Naive B cell (primary cell): ENCODE measurements at regions not wholly inside any gene's neighbourhood (a gene's known extent, or its start where the extent isn't known, plus 50 kb on each side); places are given as distances from the start of the nearest gene placed in this dataset.

Experiments used
- ATAC-seq, 2 donors: fragments of 150-1000 bp; cut with Tn5 transposase; 2 replicates each; pipeline ENCODE4 v1.10.0; 2021; ENCODE audit warnings: low read depth in 2 of 2, mild to moderate bottlenecking in 2 of 2, moderate library complexity in 2 of 2
- DNase-seq: peaks from one replicate; pipeline ENCODE4 v3.0.0; 2022
- H3K27ac Mint-ChIP-seq, 6 donors: one replicate each; pipeline ENCODE4 v1.8.0; 2020 to 2022; ENCODE audit warnings: mild to moderate bottlenecking in 6 of 6, mixed read lengths in 6 of 6, moderate library complexity in 5 of 6, inconsistent platforms in 2 of 6
- H3K27me3 Mint-ChIP-seq, 3 donors: one replicate each; pipeline ENCODE4 v1.8.0; 2021 to 2022; ENCODE audit warnings: mixed read lengths in 3 of 3, mild to moderate bottlenecking in 1 of 3
- H3K36me3 Mint-ChIP-seq, 2 donors: one replicate each; pipeline ENCODE4 v1.8.0; 2020 to 2022; ENCODE audit warnings: mixed read lengths in 2 of 2, inconsistent platforms in 1 of 2, mild to moderate bottlenecking in 1 of 2
- H3K4me1 Mint-ChIP-seq, 3 donors: one replicate each; pipeline ENCODE4 v1.8.0; 2020 to 2022; ENCODE audit warnings: mixed read lengths in 3 of 3, inconsistent platforms in 1 of 3, mild to moderate bottlenecking in 1 of 3, moderate library complexity in 1 of 3
- H3K4me3 Mint-ChIP-seq, 8 donors: one replicate each; pipeline ENCODE4 v1.8.0; 2020 to 2022; ENCODE audit warnings: mild to moderate bottlenecking in 8 of 8, mixed read lengths in 8 of 8, moderate library complexity in 8 of 8, inconsistent platforms in 2 of 8
- H3K9me3 Mint-ChIP-seq, 7 donors: one replicate each; pipeline ENCODE4 v1.8.0; 2020 to 2022; ENCODE audit warnings: mixed read lengths in 7 of 7, mild to moderate bottlenecking in 5 of 7, inconsistent platforms in 2 of 7, moderate library complexity in 1 of 7

- Mint-ChIP-seq H3K27me3 (no peaks in the 10 kb centered on the region), H3K4me3 (peak overlapping the region; percentile 56 to 91 (median 86)), H3K9me3 (peaks cover 0 to 2% (median 0%) of the 10 kb centered on the region in 7 donors), H3K4me1 (peaks cover 8 to 16% (median 12%) of the 10 kb centered on the region in 3 donors), H3K27ac (peak overlapping the region; percentile 73 to 93 (median 86)), H3K36me3 (no peaks in the 10 kb centered on the region)
- DNase-seq (no peak), ATAC-seq (peak; percentile 55 to 73)
Measured at GRCh38 chr3:159910991-159911663, 77.5 kb upstream of the IL12A start.

GRCh38 chr3:159911664-159912037 lies 77.0 kb upstream of the IL12A start:
- no peaks in the 10 kb centered on the region for H3K27me3 Mint-ChIP-seq
- ATAC-seq (no peak), DNase-seq (no peak)
- peak overlapping the region; percentile 56 to 91 (median 86) for H3K4me3 Mint-ChIP-seq
- H3K9me3 Mint-ChIP-seq = peaks cover 0 to 2% (median 0%) of the 10 kb centered on the region in 7 donors
- peaks cover 8 to 16% (median 12%) of the 10 kb centered on the region in 3 donors for H3K4me1 Mint-ChIP-seq
- peak overlapping the region in 4 of 6 donors; percentile 73 to 93 (median 88) for H3K27ac Mint-ChIP-seq
- H3K36me3 Mint-ChIP-seq = no peaks in the 10 kb centered on the region

GRCh38 chr3:159913712-159914414 lies 74.8 kb upstream of the IL12A start:
- DNase-seq (no peak), ATAC-seq (no peak)
- Mint-ChIP-seq H3K27me3 (no peaks in the 10 kb centered on the region), H3K27ac (no peak overlapping the region), H3K4me3 (no peak overlapping the region), H3K36me3 (no peaks in the 10 kb centered on the region), H3K4me1 (peaks cover 8 to 16% (median 12%) of the 10 kb centered on the region in 3 donors), H3K9me3 (peaks cover 0 to 2% (median 0%) of the 10 kb centered on the region in 7 donors)

GRCh38 chr3:159914426-159914825 lies 74.2 kb upstream of the IL12A start:
- Mint-ChIP-seq H3K4me1 (peaks cover 8 to 16% (median 12%) of the 10 kb centered on the region in 3 donors), H3K27ac (no peak overlapping the region), H3K27me3 (no peaks in the 10 kb centered on the region), H3K9me3 (peaks cover 0 to 2% (median 0%) of the 10 kb centered on the region in 7 donors), H3K36me3 (no peaks in the 10 kb centered on the region), H3K4me3 (no peak overlapping the region)
- DNase-seq = no peak
- ATAC-seq = no peak

- H3K4me1 Mint-ChIP-seq = peaks cover 9 to 11% (median 10%) of the 10 kb centered on the region in 3 donors
- no peak for ATAC-seq
- no peaks in the 10 kb centered on the region for H3K27me3 Mint-ChIP-seq
- H3K36me3 Mint-ChIP-seq = no peaks in the 10 kb centered on the region
- peaks cover 0 to 2% (median 0%) of the 10 kb centered on the region in 7 donors for H3K9me3 Mint-ChIP-seq
- H3K27ac Mint-ChIP-seq = peak overlapping the region in 1 of 6 donors; percentile 17
- no peak for DNase-seq
- no peak overlapping the region for H3K4me3 Mint-ChIP-seq
Measured at GRCh38 chr3:159916052-159916451, 72.6 kb upstream of the IL12A start.

GRCh38 chr3:159917141-159917540 lies 71.5 kb upstream of the IL12A start:
- Mint-ChIP-seq H3K4me1 (peaks cover 0 to 4% (median 4%) of the 10 kb centered on the region in 3 donors), H3K9me3 (no peaks in the 10 kb centered on the region), H3K27ac (no peak overlapping the region), H3K36me3 (no peaks in the 10 kb centered on the region), H3K4me3 (no peak overlapping the region), H3K27me3 (no peaks in the 10 kb centered on the region)
- no peak for ATAC-seq
- DNase-seq = no peak

GRCh38 chr3:159919873-159920272 lies 68.8 kb upstream of the IL12A start:
- Mint-ChIP-seq H3K4me1 (peaks cover 17 to 22% (median 20%) of the 10 kb centered on the region in 3 donors), H3K27me3 (no peaks in the 10 kb centered on the region), H3K27ac (no peak overlapping the region), H3K36me3 (no peaks in the 10 kb centered on the region), H3K9me3 (no peaks in the 10 kb centered on the region), H3K4me3 (no peak overlapping the region)
- DNase-seq (no peak), ATAC-seq (no peak)

GRCh38 chr3:159922193-159922840 lies 66.3 kb upstream of the IL12A start:
- peak overlapping the region in 3 of 8 donors; percentile 21 to 51 (median 29) for H3K4me3 Mint-ChIP-seq
- peak overlapping the region in 3 of 6 donors; percentile 45 to 85 (median 82) for H3K27ac Mint-ChIP-seq

GRCh38 chr3:159922861-159923312 lies 65.7 kb upstream of the IL12A start:
- no peaks in the 10 kb centered on the region for H3K27me3 Mint-ChIP-seq
- H3K36me3 Mint-ChIP-seq = no peaks in the 10 kb centered on the region
- ATAC-seq = peak; percentile 100
- H3K4me3 Mint-ChIP-seq = peak overlapping the region in 6 of 8 donors; percentile 17 to 51 (median 35)
- H3K9me3 Mint-ChIP-seq = no peaks in the 10 kb centered on the region
- peak overlapping the region; percentile 24 to 85 (median 70) for H3K27ac Mint-ChIP-seq
- DNase-seq = peak; percentile 48
- peaks cover 17 to 22% (median 20%) of the 10 kb centered on the region in 3 donors for H3K4me1 Mint-ChIP-seq

More at GRCh38 chr3:159922193-159922840, 66.3 kb upstream of the IL12A start:
- DNase-seq = no peak
- Mint-ChIP-seq H3K36me3 (no peaks in the 10 kb centered on the region), H3K4me1 (peaks cover 17 to 22% (median 20%) of the 10 kb centered on the region in 3 donors), H3K27me3 (no peaks in the 10 kb centered on the region), H3K9me3 (no peaks in the 10 kb centered on the region)
- ATAC-seq = peak in 1 of 2 donors; percentile 13

GRCh38 chr3:159923336-159923735 lies 65.3 kb upstream of the IL12A start:
- Mint-ChIP-seq H3K36me3 (no peaks in the 10 kb centered on the region), H3K4me3 (peak overlapping the region in 4 of 8 donors; percentile 28 to 51 (median 35)), H3K27ac (peak overlapping the region; percentile 12 to 85 (median 55)), H3K4me1 (peaks cover 17 to 25% (median 20%) of the 10 kb centered on the region in 3 donors), H3K9me3 (no peaks in the 10 kb centered on the region), H3K27me3 (no peaks in the 10 kb centered on the region)
- DNase-seq (no peak), ATAC-seq (no peak)

GRCh38 chr3:159923956-159924355 lies 64.7 kb upstream of the IL12A start:
- DNase-seq = no peak
- peak overlapping the region in 1 of 6 donors; percentile 60 for H3K27ac Mint-ChIP-seq
- no peak for ATAC-seq
- H3K36me3 Mint-ChIP-seq = no peaks in the 10 kb centered on the region
- no peaks in the 10 kb centered on the region for H3K27me3 Mint-ChIP-seq
- no peaks in the 10 kb centered on the region for H3K9me3 Mint-ChIP-seq
- H3K4me1 Mint-ChIP-seq = peaks cover 17 to 28% (median 24%) of the 10 kb centered on the region in 3 donors
- peak overlapping the region in 1 of 8 donors; percentile 26 for H3K4me3 Mint-ChIP-seq

GRCh38 chr3:159924411-159924810 lies 64.2 kb upstream of the IL12A start:
- H3K27me3 Mint-ChIP-seq = no peaks in the 10 kb centered on the region
- H3K9me3 Mint-ChIP-seq = no peaks in the 10 kb centered on the region
- DNase-seq (no peak), ATAC-seq (no peak)
- no peak overlapping the region for H3K27ac Mint-ChIP-seq
- peaks cover 17 to 31% (median 24%) of the 10 kb centered on the region in 3 donors for H3K4me1 Mint-ChIP-seq
- no peaks in the 10 kb centered on the region for H3K36me3 Mint-ChIP-seq
- no peak overlapping the region for H3K4me3 Mint-ChIP-seq

- H3K4me3 Mint-ChIP-seq = no peak overlapping the region
- H3K9me3 Mint-ChIP-seq = no peaks in the 10 kb centered on the region
- ATAC-seq (no peak), DNase-seq (no peak)
- peaks cover 17 to 38% (median 21%) of the 10 kb centered on the region in 3 donors for H3K4me1 Mint-ChIP-seq
- H3K36me3 Mint-ChIP-seq = no peaks in the 10 kb centered on the region
- H3K27me3 Mint-ChIP-seq = no peaks in the 10 kb centered on the region
- H3K27ac Mint-ChIP-seq = peak overlapping the region in 2 of 6 donors; percentile 8 to 33
Measured at GRCh38 chr3:159925248-159925647, 63.4 kb upstream of the IL12A start.
